ENCODE measurements at regions not wholly inside any gene's neighbourhood (a gene's known extent, or its start where the extent isn't known, plus 50 kb on each side); places are given as distances from the start of the nearest gene placed in this dataset.

GRCh38 chr3:132789959-132790358 is 67.8 kb upstream of the NPHP3 start (continued):
- TF ChIP-seq STAT6 (CRISPR knock-in tag; IDR thresholded peaks at IDR 0.05), result no peak
- no peak for TF ChIP-seq KAT7 (CRISPR knock-in tag; IDR thresholded peaks at IDR 0.05; ENCODE audit: borderline replicate concordance)
- TF ChIP-seq ZBTB2 (IDR thresholded peaks at IDR 0.05), result no peak
- no peak for TF ChIP-seq BRF1 (IDR thresholded peaks at IDR 0.05; ENCODE audit: borderline replicate concordance, extremely low read depth, insufficient read length)
- no peak for TF ChIP-seq MTA1 (IDR thresholded peaks at IDR 0.05; ENCODE audit: borderline replicate concordance)
- TF ChIP-seq SMARCA4 (IDR thresholded peaks at IDR 0.05), result no peak

- Histone ChIP-seq H3K4me3 (no peak overlapping the region), H2AFZ (ENCODE audit: low read depth, low read length) (no peak overlapping the region; the same call in 1 of the 2 replicates), H3K4me2 (ENCODE audit: insufficient read depth, low read length) (no peak overlapping the region), H3K9me1 (ENCODE audit: control insufficient read depth, insufficient read depth, low read length) (no peaks in the 10 kb centered on the region), H3K4me1 (replicated peaks in 1 of 2; ENCODE audit: control insufficient read depth in 2 of 2, insufficient read depth in 2 of 2, low read length in 2 of 2) (no peaks in the 10 kb centered on the region; a peak in 4 of 5 replicates), H3K9me3 (replicated peaks; ENCODE audit: control insufficient read depth, insufficient read depth, low read depth, low read length) (no peaks in the 10 kb centered on the region), H3K9ac (ENCODE audit: insufficient read depth in 1 of 2, low read depth in 2 of 2, low read length in 2 of 2) (no peak overlapping the region), H4K20me1 (replicated peaks; ENCODE audit: control insufficient read depth, insufficient read depth, low read length) (no peaks in the 10 kb centered on the region), H3K27me3 (ENCODE audit: control insufficient read depth in 2 of 2, insufficient read depth in 2 of 2, low read length in 2 of 2) (no peaks in the 10 kb centered on the region), H3K79me2 (ENCODE audit: control insufficient read depth, insufficient read depth, low read length) (no peaks in the 10 kb centered on the region), H3K36me3 (ENCODE audit: control insufficient read depth, insufficient read depth, low read length) (no peaks in the 10 kb centered on the region), H3K27ac (ENCODE audit: extremely low read depth, low read depth, low read length) (no peak overlapping the region)
- intact Hi-C loops (cut with micrococcal nuclease) (no loop called here), in situ Hi-C loops (cut with MboI) (no loop called here)
- FAIRE-seq (no peak), DNase-seq (ENCODE audit: extremely low read depth in 1 of 4, low spot score in 3 of 4) (peak in 1 of 4 experiments; percentile 7), ATAC-seq (peak; percentile 81)
- no TSS peak for BruUV-seq (replicated peaks)
- ChIA-PET POLR2A (no interaction called here), CTCF (ENCODE audit: low intra/inter-chr PET ratio) (no interaction called here)
- no peak for TF ChIP-seq FOXO4 (CRISPR knock-in tag; IDR thresholded peaks at IDR 0.05)
- TF ChIP-seq E2F3 (CRISPR knock-in tag; IDR thresholded peaks at IDR 0.05), result no peak
- no peak for TF ChIP-seq ZNF263 (CRISPR knock-in tag; IDR thresholded peaks at IDR 0.05; ENCODE audit: borderline replicate concordance)
- TF ChIP-seq TFAP4 (CRISPR knock-in tag; IDR thresholded peaks at IDR 0.05; ENCODE audit: borderline replicate concordance), result no peak
- 0 out of 2 replicates have a peak, but pooled peaks have one; percentile 12 for TF ChIP-seq SOX6 (IDR thresholded peaks at IDR 0.05)
- TF ChIP-seq ZNF280B (CRISPR knock-in tag; IDR thresholded peaks at IDR 0.05), result no peak
- TF ChIP-seq CTBP1 (IDR thresholded peaks at IDR 0.05; ENCODE audit: borderline replicate concordance), result no peak
- 0 out of 2 replicates have a peak, but pooled peaks have one; percentile 23 for TF ChIP-seq ATF7 (IDR thresholded peaks at IDR 0.05)
- peak; percentile 19; the same call in 1 of the 2 replicates for TF ChIP-seq NFIC (IDR thresholded peaks at IDR 0.05)
- TF ChIP-seq TCF3 (CRISPR knock-in tag; IDR thresholded peaks at IDR 0.05), result no peak
Observed at GRCh38 chr3:132788301-132788671, 66.1 kb upstream of the NPHP3 start.
